Astrocyte of the cerebellum (primary cell): ENCODE measurements at regions not wholly inside any gene's neighbourhood (a gene's known extent, or its start where the extent isn't known, plus 50 kb on each side); places are given as distances from the start of the nearest gene placed in this dataset.

Source experiments
- DNase-seq: peaks from one replicate; pipeline ENCODE4 v3.0.0-alpha.2; 2011; ENCODE audit warnings: low read depth
- H3K4me3 ChIP-seq: 2 replicates; pipeline ENCODE4 v1.5.1; 2011; ENCODE audit warnings: mild to moderate bottlenecking, low read depth, low read length, moderate library complexity
- in situ Hi-C: cut with HindIII; loops from 2 replicates; pipeline ENCODE4 v1.10.0; 2017; ENCODE audit warnings: low sequenced_read_pairs
- TF ChIP-seq, protein P1 (sequence below): IDR thresholded peaks from 2 replicates; pipeline ENCODE4 v1.5.1; 2012; ENCODE audit warnings: low read length, low read depth, moderate library complexity, mild to moderate bottlenecking; ENCODE audit errors: missing control alignments

DNA sequence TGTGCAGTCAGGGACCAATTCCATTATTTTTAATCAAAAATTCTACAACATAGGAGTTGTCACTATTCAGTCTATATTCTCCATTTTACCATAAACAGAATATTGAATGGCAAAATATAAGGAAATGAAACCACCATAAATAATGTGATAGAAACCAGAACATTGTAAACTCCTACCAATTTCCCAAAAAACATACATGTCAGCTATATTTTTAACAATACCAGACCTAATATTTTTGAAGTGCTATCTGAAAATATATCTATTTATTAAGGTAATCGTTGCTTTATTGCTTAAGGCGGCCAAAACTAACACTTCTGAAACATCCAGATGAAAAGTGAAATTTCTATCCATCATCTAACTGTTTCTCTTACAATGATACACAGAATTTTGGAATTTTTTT is 123.0 kb upstream of the C11orf58 start:
- H3K4me3 ChIP-seq: no peak overlapping the region
- TF ChIP-seq, protein P1, sequence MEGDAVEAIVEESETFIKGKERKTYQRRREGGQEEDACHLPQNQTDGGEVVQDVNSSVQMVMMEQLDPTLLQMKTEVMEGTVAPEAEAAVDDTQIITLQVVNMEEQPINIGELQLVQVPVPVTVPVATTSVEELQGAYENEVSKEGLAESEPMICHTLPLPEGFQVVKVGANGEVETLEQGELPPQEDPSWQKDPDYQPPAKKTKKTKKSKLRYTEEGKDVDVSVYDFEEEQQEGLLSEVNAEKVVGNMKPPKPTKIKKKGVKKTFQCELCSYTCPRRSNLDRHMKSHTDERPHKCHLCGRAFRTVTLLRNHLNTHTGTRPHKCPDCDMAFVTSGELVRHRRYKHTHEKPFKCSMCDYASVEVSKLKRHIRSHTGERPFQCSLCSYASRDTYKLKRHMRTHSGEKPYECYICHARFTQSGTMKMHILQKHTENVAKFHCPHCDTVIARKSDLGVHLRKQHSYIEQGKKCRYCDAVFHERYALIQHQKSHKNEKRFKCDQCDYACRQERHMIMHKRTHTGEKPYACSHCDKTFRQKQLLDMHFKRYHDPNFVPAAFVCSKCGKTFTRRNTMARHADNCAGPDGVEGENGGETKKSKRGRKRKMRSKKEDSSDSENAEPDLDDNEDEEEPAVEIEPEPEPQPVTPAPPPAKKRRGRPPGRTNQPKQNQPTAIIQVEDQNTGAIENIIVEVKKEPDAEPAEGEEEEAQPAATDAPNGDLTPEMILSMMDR: no peak
- no peak for DNase-seq
- in situ Hi-C loops: loop anchor here (25.0 kb wide), 1 partner anchor 828 kb away; no protein-coding TSS in a partner anchor

- peak overlapping the region; percentile 45 for H3K4me3 ChIP-seq
- in situ Hi-C loops: loop anchor here (25.0 kb wide), 1 partner anchor 826 kb away; no protein-coding TSS in a partner anchor
Measured at GRCh38 chr11:16613512-16614381, 124.7 kb upstream of the C11orf58 start.

DNA sequence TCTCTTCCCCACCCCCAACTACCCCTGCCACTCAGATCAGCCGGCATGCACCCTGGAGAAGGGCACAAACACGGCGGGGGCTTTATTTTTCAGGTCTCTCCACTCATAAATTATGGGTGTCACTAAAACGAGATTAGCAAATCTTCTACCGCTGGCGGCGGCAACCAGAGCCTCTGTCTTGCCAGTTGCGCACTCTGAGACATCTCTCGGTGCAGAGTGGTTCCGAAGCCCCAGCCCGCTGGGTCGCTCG is 125.3 kb upstream of the C11orf58 start:
- TF ChIP-seq, protein P1: no peak
- in situ Hi-C loops: loop anchor here (25.0 kb wide), 1 partner anchor 826 kb away; no protein-coding TSS in a partner anchor
- peak overlapping the region; percentile 45 for H3K4me3 ChIP-seq
- DNase-seq: no peak

More at GRCh38 chr11:16613512-16614381, 124.7 kb upstream of the C11orf58 start:
- TF ChIP-seq, protein P1: peak; percentile 92
- peak; percentile 71 for DNase-seq

DNA sequence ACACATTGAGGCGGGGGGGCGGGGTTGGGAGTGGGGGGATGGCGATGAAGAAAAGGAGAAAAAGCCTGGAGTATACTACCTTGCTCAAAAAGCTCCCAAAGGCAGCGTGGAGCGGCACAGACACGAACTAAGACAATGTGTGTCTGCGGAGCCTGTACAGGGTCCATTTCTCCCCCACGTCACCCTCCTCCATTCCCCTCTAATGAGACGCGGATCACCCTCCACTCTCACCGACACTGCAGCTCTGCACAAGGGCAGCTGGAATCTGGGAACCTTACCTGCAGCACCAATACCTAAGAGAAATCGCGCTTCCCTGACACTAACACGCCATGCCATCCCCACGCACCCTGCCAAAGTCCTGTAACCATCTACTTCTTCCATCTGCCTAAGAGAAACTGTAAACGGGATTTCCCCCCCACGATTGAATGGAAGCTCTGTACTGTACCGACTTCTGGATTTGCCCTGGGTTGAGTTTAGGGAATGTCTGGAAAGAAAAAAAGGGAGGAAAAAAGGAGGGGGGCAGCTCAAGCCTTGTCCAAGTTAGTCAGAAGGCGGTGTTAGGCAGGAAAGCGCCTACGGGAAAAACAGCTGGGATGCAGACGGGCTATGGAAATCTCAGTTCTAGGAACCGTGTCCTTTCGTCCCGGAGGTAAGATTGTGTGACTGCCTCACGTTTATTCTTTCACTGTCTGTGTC is 125.7 kb upstream of the C11orf58 start:
- DNase-seq: no peak
- peak overlapping the region; percentile 45 for H3K4me3 ChIP-seq
- TF ChIP-seq, protein P1: no peak
- in situ Hi-C loops: loop anchor here (25.0 kb wide), 1 partner anchor 825 kb away; no protein-coding TSS in a partner anchor

GRCh38 chr11:16611926-16612565 is 126.4 kb upstream of the C11orf58 start:
- DNase-seq: no peak
- in situ Hi-C loops: loop anchor here (25.0 kb wide), 1 partner anchor 825 kb away; no protein-coding TSS in a partner anchor
- TF ChIP-seq, protein P1: no peak
- no peak overlapping the region for H3K4me3 ChIP-seq

- TF ChIP-seq, protein P1: no peak
- in situ Hi-C loops: loop anchor here (25.0 kb wide), 1 partner anchor 824 kb away; no protein-coding TSS in a partner anchor
- H3K4me3 ChIP-seq: no peak overlapping the region
- no peak for DNase-seq
Measured at GRCh38 chr11:16611401-16611921, 127.0 kb upstream of the C11orf58 start.
